ENCODE measurements at regions not wholly inside any gene's neighbourhood (a gene's known extent, or its start where the extent isn't known, plus 50 kb on each side); places are given as distances from the start of the nearest gene placed in this dataset.

DNA sequence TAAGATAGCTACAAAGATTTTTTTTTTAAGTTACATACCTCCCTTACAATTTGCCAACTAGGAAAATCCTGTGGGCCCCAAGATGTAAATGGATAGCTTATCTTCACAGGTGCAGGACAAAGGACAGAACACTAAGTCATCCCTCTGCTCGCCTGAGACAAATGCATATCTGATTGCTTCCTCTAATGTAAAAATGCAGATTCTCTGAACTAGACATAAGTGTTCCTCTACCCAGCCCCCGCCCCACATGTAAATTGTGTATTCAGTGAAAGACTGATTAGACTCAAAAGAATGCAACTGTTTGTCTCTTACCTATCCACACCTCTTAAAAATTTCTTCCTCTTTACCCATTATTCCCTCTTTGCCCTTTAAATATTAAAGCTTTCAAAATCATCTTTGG is 96.5 kb downstream of the CYP26B1 start:
- TF ChIP-seq REST (IDR thresholded peaks at IDR 0.05; ENCODE audit: insufficient read depth in 1 of 2, low read depth in 2 of 2, low read length in 2 of 2) (no peak), POLR2AphosphoS5 (IDR thresholded peaks at IDR 0.05; ENCODE audit: low read depth, low read length) (no peak)
